ENCODE measurements at regions not wholly inside any gene's neighbourhood (a gene's known extent, or its start where the extent isn't known, plus 50 kb on each side); places are given as distances from the start of the nearest gene placed in this dataset.
"Not testable (repeated sequence)": the region's sequence is repeated elsewhere in the genome, so short reads cannot be mapped to it uniquely, and the experiment has no call there.

DNA sequence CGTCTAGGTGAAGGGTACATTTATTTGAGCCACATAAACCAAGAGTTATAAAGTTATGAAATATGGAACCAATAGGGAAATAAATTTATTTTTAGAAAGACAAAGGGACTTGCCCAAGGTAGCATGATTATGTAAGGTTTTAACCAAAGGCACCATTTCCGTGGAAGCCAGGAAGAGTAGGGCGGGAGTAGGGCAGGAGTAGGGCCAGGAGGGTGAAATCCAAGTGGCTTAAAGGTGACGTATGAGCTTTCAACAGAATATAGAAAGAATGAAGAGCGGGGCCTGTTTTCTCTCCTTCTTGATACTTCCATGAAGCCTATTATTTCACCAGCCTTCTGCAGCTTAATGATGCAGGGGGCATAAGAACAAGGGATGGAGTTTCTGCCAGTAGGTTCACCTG, 91.7 kb upstream of the PNPLA4 start:
- no peak for DNase-seq

DNA sequence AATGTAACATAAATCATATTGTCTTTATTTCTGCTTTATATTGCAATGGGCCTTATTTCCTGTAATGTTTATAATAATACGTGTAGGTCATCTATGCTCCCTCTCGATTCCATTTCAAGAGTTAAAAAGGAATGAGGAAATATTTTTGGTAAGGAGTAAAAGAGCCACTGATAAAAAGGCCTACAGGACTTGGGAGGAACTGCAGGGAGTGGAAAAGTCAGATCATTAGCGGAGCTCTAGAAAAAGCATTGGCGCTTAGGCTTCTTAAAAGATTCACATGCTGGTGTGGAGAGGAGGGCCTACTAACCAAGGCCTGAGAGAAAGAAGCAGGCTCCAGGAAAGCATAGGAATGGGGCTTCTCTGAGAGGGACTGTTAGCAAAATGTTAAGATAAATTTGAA, 82.9 kb upstream of the PNPLA4 start:
- no peak for DNase-seq

DNA sequence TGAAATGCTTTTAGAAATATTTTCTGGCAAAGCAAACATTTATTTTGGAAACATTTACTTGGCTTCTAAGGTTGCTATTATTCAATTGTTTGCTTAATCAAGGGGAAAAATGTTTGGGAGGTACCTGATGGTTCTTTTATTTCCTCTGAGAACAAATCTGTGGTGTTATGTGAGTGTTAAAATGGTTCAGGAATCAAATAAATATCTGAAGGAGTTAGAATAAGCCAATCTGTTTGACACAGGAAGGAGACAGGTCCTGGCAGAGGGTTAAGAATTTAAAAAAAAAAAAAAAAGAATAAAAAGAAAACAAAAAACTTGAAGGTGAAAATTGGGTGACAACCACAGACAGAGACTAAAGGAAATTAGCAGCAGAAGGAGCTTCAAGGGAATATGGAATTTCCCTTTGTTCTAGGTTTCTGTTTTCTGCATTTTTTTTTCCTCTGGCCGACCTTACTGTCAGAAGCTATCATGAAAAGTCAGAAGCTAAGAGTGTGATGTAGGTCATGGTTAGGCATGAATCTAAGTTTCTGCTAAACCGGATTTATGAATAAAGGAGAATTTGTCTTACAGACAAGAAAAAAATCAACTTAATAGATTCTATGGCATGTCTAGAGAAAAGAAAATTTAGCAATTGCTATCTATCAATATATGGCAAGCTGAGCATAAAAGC, 78.6 kb upstream of the PNPLA4 start:
- DNase-seq = no peak

DNA sequence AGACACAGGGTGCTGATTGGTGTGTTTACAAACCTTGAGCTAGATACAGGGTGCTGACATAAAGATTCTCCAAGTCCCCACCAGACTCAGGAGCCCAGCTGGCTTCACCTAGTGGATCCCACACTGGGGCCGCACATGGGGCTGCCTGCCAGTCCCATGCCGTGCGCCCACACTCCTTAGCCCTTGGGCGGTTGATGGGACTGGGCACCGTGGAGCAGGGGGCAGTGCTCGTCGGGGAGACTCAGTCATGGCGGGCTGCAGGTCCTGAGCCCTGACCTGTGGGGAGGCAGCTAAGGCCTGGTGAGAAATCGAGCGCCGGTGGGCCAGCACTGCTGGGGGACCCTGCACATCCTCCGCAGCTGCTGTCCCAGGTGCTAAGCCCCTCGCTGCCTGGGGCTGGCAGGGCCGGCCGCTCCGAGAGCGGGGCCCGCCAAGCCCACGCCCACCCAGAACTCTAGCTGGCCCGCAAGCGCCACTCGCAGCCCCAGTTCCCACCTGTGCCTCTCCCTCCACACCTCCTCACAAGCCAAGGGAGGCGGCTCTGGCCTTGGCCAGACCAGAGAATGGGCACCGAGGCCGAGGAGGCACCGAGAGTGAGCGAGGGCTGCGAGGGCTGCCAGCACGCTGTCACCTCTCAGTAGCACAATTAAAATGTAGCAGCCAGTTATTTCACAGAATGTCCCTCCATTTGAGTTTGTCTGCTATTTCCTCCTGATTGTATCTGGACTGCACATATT, 76.1 kb upstream of the PNPLA4 start:
- no peak for DNase-seq

DNA sequence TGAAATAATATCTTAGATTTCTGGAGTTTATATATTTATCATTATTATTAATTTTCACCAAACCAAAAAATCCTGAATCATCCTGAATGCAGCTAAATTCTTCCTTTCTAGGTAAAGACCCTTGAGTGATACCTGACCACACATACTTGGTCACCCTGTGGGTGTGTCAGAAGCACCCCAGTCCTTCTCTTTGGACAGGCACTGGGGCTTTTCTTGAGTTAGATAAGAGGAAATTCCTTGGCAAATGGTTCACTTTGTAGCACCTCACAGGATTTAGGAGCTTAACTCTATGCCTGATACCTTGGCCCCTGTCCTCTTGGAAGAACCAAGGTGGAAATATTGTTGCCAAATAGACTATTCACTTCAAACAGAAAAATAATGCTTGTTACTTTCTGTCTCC, 69.6 kb upstream of the PNPLA4 start:
- DNase-seq = no peak

DNA sequence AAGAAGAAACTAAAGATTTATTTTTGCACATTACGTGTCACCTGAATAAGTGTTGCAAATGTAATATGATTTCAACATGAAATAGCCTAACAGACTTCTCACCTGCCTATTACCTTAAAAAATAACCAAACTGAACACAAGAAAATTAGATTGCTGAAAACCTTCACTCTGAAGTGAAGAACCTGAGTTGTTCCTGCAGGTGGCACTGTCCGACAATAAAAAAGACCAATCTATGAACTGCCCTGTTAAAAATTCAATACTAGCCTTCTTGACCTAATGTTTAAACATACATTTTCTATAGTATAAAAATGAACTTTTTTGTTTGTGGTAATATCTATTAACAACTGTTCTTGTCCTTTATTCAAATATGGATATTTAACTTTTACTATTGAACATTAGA, 69.2 kb upstream of the PNPLA4 start:
- peak; percentile 46 for DNase-seq

DNA sequence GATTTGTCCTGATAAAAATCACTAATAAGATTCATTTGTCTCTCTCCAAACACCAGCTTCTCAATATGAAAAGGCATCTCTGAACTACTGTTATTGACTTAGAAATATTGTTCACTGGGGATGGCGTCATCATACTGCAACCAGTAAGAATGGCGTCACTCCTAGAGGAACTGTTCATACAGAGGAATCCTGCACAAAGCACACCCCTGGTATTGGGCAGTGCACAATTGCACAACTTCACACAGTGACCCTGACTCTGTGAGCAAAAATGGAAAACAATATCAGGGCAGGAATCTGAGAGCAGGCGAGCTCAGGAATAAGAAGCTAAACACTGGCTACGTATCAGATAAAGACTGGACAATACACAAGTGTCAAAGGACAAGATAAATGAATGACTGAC, 66.7 kb upstream of the PNPLA4 start:
- DNase-seq = no peak

DNA sequence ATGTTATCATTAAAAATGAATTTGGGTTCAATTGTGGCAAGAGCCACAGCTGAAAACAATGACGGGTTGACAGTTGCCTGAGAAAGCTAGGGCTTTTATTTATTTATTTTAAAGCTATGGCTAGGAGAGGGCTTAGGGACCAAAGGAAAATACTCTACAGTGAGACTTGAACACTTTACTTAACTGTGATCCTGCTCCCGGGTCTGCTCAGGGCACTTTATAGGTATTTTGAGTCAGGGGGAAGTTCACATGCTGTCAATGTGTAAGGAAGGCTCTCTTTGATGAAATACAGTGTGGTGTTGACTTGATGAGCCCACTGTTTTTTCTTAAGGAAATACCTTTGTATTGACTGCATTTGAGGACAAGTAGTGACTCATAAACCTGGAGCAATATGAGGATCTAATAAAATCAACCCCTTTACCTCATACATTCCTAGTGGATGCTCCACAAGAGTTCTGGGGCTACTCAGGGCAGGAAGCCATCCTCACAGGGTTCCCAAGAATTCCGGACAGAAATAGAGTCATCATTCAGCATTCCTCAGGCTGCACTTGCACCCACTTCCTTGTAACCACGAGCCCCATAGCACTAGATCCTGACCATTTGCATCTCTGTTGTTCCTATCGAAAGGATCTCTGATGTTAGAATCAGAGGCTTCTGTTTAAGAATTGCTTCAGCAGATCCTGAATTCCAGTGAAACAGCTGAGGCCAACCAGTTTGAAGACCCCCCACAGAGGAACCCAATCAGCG, 61.0 kb upstream of the PNPLA4 start:
- not testable (repeated sequence) for DNase-seq

DNA sequence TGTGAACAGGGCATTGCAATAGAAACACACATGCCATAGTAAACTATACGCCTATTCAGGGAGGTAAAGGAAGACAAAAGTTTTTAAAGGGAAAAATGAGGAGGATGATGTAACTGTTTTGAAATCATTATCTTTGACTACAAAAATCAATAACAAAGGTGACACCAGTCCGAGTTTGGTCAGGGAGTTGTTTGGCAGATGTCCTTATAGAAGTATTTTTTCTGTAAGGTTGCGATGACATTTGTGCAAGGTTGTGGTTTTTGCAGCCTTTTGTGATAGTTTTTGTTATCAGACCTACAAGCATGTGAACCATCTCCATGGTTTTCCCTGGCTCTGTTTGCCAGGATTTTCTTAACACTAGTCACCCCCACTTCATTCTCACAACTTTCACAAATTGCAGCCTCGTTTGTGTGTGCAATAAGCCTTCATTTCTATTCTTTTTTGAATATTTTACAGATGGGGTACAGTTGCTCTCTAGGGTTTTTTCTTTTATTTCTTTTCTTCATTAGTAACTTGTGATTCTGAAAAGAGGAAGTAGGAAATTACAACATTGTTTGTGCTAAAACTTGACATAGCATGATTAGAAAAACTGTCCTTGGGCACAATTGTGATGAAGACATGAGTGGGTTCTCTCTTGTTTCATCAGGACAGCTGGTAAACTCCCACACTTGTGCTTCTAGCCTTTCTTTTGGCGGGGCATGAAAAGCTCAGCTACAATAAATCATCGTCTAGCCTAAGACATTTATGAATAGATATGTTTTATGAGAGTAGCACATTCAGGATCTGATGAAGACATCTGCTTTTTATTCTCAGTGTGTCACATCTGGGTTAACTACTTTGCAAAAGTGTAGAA, 60.2 kb upstream of the PNPLA4 start:
- DNase-seq = no peak

DNA sequence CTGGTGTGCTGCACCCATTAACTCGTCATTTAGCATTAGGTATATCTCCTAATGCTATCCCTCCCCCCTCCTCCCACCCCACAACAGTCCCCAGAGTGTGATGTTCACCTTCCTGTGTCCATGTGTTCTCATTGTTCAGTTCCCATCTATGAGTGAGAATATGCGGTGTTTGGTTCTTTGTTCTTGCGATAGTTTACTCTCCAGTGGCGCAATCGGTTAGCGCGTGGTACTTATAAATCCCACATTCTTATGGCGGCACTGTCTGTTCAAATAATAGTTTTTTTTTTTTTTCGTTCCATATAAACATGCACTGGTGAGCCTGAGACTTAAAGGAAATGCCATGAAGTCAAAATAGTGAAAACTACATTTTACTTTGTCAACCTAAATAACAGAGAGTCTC, 59.5 kb upstream of the PNPLA4 start:
- DNase-seq = not testable (repeated sequence)

DNA sequence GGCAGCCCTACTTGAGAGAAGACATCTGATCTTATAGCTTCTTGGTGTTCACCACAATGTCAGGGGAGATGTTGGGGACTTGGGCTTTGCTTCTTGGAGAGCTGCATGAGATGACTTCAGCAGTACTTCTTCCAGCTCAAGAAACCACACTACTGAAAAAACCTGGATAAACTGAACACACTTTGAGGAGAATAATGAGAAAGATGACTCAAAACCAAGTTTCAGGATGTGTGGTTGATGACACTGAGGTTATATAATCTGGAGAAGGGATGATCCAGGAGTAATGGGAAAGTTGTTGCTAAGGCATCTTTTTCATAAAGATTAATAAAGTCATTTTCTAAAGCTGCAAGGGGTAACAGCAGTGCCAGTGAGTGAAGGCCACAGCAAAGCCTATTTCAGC, 58.4 kb upstream of the PNPLA4 start:
- no peak for DNase-seq

DNA sequence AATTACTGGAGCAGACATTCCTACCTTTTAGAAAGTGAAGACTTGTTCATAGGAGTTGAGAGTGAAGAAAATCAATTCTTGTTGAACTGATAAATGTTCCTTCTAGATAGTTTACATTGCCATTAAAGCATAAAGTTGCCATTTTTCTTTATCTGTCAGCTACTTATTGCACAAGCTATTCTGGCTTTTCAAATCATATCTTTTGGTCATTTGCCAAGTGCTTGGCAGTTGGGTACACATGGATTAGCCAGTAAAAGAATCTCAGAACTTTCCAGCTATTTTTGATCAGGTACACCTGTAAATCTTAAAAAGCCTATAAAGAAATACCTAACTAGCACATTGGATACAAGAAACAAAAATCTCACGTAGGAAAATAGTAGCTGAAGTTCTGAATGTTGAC, 56.4 kb upstream of the PNPLA4 start:
- DNase-seq = no peak
